Fibroblast of villous mesenchyme (primary cell): ENCODE measurements at regions not wholly inside any gene's neighbourhood (a gene's known extent, or its start where the extent isn't known, plus 50 kb on each side); places are given as distances from the start of the nearest gene placed in this dataset.
"Not testable (repeated sequence)": the region's sequence is repeated elsewhere in the genome, so short reads cannot be mapped to it uniquely, and the experiment has no call there.

Source experiments
- DNase-seq: peaks from one replicate; pipeline ENCODE4 v3.0.0-alpha.2; 2010; ENCODE audit warnings: low read depth
- H3K4me3 ChIP-seq: 2 replicates; pipeline ENCODE4 v1.5.1; 2011; ENCODE audit warnings: low read depth, mild to moderate bottlenecking, low read length
- TF ChIP-seq, protein P1 (sequence below): IDR thresholded peaks from 2 replicates; pipeline ENCODE4 v1.5.1; 2012; ENCODE audit warnings: low read depth, mild to moderate bottlenecking, low read length; ENCODE audit not compliant: insufficient read depth

DNA sequence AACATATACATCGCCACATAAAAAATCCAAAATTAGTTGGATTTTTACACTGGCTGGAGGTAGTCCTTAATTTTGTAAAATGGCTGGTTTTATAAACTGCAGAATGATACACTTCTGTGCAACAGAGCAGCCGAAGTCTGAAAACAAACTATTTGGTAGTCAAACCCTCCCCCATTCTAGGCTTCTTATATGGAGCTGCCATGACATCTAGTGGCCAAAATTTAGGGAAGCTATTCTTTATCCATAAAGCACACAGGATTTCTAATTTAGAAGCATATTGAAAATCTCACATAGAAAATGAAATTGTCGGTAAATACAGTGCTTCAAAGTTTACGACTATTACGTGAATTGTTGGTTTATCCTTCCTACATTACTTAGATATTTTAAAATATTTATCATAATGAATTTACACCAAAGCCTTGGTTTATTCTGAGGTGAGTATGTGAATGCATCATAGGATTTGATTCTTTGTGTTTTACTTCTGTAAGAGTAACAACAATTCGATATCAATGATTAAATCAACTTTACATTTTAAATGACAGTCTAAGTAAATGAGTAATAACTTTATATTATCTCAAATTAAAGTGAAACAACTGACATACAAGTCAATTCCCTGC is 113.4 kb upstream of the FAM241A start:
- peak; percentile 69 for DNase-seq
- H3K4me3 ChIP-seq = no peak overlapping the region
- TF ChIP-seq, protein P1, sequence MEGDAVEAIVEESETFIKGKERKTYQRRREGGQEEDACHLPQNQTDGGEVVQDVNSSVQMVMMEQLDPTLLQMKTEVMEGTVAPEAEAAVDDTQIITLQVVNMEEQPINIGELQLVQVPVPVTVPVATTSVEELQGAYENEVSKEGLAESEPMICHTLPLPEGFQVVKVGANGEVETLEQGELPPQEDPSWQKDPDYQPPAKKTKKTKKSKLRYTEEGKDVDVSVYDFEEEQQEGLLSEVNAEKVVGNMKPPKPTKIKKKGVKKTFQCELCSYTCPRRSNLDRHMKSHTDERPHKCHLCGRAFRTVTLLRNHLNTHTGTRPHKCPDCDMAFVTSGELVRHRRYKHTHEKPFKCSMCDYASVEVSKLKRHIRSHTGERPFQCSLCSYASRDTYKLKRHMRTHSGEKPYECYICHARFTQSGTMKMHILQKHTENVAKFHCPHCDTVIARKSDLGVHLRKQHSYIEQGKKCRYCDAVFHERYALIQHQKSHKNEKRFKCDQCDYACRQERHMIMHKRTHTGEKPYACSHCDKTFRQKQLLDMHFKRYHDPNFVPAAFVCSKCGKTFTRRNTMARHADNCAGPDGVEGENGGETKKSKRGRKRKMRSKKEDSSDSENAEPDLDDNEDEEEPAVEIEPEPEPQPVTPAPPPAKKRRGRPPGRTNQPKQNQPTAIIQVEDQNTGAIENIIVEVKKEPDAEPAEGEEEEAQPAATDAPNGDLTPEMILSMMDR = peak; percentile 74

DNA sequence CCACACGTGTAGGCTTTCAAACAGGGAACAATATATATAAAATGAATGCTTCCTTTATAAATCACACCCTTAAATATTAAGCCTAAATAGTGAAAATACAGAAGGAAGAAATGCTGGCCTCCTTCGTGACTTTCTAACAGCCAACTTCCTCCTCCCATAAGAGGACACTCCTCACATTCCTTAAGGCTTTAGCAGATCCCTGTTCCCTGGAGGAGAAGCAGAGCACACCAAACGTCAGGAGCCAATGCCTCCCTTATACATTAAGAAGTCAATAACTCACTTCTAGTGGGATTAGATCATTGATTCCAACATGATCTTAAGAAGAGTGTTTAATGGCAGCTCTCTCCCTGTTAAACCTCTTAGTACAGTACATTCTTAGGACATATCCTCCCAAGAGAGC is 108.4 kb upstream of the FAM241A start:
- H3K4me3 ChIP-seq = no peak overlapping the region
- TF ChIP-seq, protein P1 = no peak
- peak; percentile 10 for DNase-seq

DNA sequence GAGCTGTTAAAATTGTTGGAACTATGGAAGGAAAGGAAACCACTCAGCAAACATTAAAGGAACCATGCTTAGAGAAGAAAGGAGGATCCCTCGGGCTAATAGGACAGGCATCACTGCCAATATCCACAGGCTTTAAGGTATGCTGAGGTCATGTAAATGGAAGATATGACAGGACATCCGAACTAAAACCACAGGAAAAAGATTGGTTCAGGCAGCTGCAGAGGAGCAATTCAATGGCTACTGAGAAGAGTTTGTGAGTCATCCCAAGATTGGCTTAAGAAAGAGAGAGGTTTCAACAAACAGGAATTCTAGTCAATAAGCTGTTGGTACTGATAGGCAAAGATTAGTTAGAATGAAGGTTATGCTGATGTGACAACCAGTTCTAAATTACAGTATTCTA is 106.4 kb upstream of the FAM241A start:
- DNase-seq = no peak
- TF ChIP-seq, protein P1 = no peak
- no peak overlapping the region for H3K4me3 ChIP-seq

DNA sequence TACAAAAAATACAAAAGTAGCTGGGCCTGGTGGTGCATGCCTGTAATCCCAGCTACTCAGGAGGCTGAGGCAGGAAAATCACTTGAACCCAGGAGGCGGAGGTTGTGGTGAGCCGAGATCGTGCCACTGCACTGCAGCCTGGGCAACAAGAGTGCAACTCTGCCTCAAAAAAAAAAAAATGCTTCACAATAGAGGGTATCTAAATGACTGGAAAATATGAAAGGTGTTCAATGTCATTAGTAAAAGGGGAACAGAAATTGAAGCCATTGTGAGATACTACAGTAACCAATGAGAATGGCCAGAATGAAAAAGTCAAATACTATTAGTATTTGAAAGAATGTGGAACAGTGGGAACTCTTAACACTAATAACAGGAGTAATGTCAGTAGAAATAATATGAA is 96.1 kb upstream of the FAM241A start:
- DNase-seq, H3K4me3 ChIP-seq: not testable (repeated sequence)

DNA sequence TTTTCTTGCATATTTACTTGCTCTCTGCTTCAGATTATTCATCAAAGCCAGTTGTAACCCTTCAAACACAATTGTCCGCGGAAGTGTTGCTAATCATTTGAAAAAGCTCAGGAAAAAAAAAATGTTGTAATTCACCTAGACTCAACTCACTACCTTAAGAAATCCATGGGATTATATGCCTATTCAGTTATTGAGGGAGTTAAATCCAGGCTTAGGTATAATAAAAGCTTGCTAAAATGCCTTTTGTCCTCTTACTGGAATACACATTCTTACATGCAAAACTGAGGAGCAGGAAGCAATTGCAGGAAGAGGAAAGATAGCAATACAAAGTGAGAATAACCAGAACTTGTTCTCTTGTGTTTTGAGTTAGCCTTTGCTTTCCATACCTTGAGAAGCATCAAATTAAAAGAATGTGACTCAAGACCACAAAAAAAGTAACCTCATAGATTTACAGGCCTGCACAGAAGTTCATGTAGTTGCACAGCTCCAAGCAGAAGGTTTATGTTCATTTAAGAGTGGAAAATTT is 91.4 kb upstream of the FAM241A start:
- no peak overlapping the region for H3K4me3 ChIP-seq
- TF ChIP-seq, protein P1 = no peak

DNA sequence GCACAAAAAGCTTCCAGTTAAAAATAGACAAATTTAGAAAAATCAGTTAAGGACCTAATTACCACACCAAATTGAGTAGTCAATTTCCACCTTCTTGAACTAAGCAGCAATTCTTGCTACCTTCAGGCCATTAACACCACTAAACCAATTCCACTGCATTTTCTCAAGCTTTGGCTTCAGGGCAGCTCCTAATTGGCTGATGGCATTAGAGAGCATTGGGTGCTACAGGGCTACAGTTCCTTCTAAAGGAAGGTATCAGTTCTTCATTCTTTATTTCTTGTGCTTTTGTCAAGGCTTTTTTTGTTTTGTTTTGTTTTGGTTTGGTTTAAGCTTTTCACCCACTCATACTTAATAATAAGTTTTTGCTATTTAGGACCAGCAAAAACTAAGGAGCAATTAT is 90.2 kb upstream of the FAM241A start:
- no peak overlapping the region for H3K4me3 ChIP-seq
- DNase-seq = no peak
- TF ChIP-seq, protein P1 = no peak

More for the DNA sequence above, 91.4 kb upstream of the FAM241A start:
- DNase-seq = peak; percentile 26

DNA sequence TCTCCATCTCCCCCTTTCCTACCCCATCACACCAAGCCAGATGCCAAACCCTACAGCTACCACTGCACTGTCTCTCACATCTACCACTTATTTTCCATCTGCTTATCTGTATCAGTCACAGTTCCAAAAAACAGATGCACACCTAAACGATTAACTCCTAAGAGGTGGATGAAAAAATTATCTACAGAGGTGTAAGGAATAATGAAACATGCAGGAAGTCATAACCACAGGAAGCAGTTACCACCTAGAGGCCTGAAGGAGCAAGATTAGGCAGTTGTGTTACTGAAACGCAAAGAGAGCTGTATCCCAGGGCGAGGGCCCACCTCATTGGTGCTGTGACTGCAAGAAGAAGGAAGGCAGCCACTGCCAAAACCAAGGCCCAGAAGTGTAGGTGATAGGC is 87.8 kb upstream of the FAM241A start:
- TF ChIP-seq, protein P1 = no peak
- DNase-seq = no peak
- H3K4me3 ChIP-seq = no peak overlapping the region
